ENCODE measurements at regions not wholly inside any gene's neighbourhood (a gene's known extent, or its start where the extent isn't known, plus 50 kb on each side); places are given as distances from the start of the nearest gene placed in this dataset.
"Not testable (repeated sequence)": the region's sequence is repeated elsewhere in the genome, so short reads cannot be mapped to it uniquely, and the experiment has no call there.

DNA sequence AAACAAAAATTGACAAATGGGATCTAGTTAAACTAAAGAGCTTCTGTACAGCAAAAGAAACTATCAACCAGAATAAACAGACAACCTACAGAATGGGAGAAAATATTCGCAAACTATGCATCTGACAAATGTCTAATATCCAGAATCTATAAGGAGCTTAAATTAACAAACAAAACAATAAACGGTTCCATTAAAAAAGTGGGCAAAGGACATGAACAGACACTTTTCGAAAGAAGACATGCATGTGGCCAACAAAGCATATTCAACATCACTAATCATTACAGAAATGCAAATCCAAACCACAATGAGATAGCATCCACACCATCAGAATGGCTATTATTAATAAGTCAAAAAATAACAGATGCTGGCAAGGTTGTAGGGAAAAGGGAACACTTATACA lies 50.5 kb upstream of the MED13L start:
- not testable (repeated sequence) for ATAC-seq, H3K27ac Mint-ChIP-seq

DNA sequence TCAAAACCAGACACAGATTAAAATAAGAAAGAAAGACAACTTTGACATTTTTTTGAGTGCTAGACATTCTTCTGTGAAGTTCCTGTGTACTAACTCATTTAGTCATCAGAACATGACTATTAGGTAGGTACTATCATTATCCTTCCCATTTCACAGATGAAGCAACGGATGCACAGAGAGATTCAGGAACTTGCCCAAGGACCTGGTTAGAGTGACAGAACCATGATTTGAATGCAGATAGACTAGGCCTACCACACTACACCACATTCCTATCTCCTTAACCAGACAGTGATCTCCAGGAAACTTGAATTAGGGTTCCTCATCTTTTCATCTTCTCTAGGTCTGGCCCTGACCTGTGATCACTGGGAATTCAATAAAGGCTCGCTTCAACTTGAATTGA lies 54.4 kb upstream of the MED13L start:
- TF ChIP-seq, protein P1, sequence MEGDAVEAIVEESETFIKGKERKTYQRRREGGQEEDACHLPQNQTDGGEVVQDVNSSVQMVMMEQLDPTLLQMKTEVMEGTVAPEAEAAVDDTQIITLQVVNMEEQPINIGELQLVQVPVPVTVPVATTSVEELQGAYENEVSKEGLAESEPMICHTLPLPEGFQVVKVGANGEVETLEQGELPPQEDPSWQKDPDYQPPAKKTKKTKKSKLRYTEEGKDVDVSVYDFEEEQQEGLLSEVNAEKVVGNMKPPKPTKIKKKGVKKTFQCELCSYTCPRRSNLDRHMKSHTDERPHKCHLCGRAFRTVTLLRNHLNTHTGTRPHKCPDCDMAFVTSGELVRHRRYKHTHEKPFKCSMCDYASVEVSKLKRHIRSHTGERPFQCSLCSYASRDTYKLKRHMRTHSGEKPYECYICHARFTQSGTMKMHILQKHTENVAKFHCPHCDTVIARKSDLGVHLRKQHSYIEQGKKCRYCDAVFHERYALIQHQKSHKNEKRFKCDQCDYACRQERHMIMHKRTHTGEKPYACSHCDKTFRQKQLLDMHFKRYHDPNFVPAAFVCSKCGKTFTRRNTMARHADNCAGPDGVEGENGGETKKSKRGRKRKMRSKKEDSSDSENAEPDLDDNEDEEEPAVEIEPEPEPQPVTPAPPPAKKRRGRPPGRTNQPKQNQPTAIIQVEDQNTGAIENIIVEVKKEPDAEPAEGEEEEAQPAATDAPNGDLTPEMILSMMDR (IDR thresholded peaks at IDR 0.05), result no peak
- Mint-ChIP-seq H3K9me3 (no peaks in the 10 kb centered on the region), H3K4me1 (no peaks in the 10 kb centered on the region), H3K36me3 (no peaks in the 10 kb centered on the region), H3K4me3 (no peak overlapping the region), H3K27me3 (ENCODE audit: low read depth in 2 of 2) (no peaks in the 10 kb centered on the region), H3K27ac (no peak overlapping the region)
- H3K27me3 ChIP-seq (ENCODE audit: control insufficient read depth, insufficient read depth, low read length), result no peaks in the 10 kb centered on the region
- intact Hi-C loops (cut with micrococcal nuclease), result no loop called here
- H3K4me3 ChIP-seq (ENCODE audit: low read length), result no peak overlapping the region
- ATAC-seq (no peak), DNase-seq (no peak)
- H3K27ac ChIP-seq (ENCODE audit: low read length), result no peak overlapping the region
- H3K4me1 ChIP-seq (ENCODE audit: control insufficient read depth, insufficient read depth, low read length), result peaks cover 9% of the 10 kb centered on the region
- H3K9me3 ChIP-seq (ENCODE audit: control insufficient read depth, insufficient read depth, low read length), result no peaks in the 10 kb centered on the region
- 90% methylated on average over 2 of the region's 2 CpGs for WGBS (ENCODE audit: insufficient coverage)
- H3K36me3 ChIP-seq (ENCODE audit: control insufficient read depth, insufficient read depth, low read length), result no peaks in the 10 kb centered on the region

More for the DNA sequence above, 50.5 kb upstream of the MED13L start:
- WGBS (ENCODE audit: insufficient coverage), result 95% methylated on average over 3 of the region's 3 CpGs
- H3K36me3 ChIP-seq (ENCODE audit: control insufficient read depth, insufficient read depth, low read length); H3K27me3 ChIP-seq (ENCODE audit: control insufficient read depth, insufficient read depth, low read length); H3K9me3 ChIP-seq (ENCODE audit: control insufficient read depth, insufficient read depth, low read length); H3K27me3 Mint-ChIP-seq (ENCODE audit: low read depth in 2 of 2); intact Hi-C loops (cut with micrococcal nuclease); H3K4me3 Mint-ChIP-seq; H3K9me3 Mint-ChIP-seq; H3K27ac ChIP-seq (ENCODE audit: low read length); H3K36me3 Mint-ChIP-seq; H3K4me3 ChIP-seq (ENCODE audit: low read length); DNase-seq: not testable (repeated sequence)
- H3K4me1 Mint-ChIP-seq, result peaks cover 16 to 22% of the 10 kb centered on the region in 2 donors
- H3K4me1 ChIP-seq (ENCODE audit: control insufficient read depth, insufficient read depth, low read length), result peaks cover 16% of the 10 kb centered on the region

DNA sequence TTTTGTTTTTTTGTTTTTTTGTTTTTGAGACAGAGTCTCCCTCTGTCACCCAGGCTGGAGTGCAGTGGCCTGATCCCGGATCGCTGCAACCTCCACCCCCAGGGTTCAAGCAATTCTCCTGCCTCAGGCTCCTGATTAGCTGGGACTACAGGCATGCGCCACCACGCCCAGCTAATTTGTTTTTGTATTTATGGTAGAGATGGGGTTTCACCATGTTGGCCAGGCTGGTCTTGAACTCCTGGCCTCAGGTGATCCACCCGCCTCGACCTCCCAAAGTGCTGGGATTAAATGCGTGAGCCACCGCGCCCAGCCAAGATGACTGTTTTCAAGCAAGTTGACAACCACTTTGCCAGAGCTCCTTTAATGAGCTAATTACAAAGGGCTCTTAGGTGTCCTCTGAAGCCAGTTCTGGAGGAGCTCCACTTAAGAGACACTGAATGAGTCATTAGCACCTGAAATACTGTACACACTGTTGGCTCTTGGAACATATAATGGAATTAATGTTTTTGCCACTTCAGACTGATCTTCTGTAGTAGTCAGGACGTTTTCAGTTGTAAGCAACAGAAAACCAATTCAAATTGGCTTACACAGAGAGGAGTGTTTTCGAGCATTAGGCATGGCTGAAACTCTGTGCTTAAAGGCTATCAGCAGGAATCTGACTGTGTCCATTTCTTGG lies 55.4 kb upstream of the MED13L start:
- peaks cover 9% of the 10 kb centered on the region for H3K4me1 ChIP-seq (ENCODE audit: control insufficient read depth, insufficient read depth, low read length)
- DNase-seq, result no peak
- no peak for ATAC-seq
- no peaks in the 10 kb centered on the region for H3K27me3 Mint-ChIP-seq (ENCODE audit: low read depth in 2 of 2)
- H3K9me3 ChIP-seq (ENCODE audit: control insufficient read depth, insufficient read depth, low read length), result no peaks in the 10 kb centered on the region
- no peak overlapping the region for H3K27ac ChIP-seq (ENCODE audit: low read length)
- H3K4me1 Mint-ChIP-seq, result no peaks in the 10 kb centered on the region
- no peaks in the 10 kb centered on the region for H3K36me3 Mint-ChIP-seq
- no peak overlapping the region for H3K27ac Mint-ChIP-seq
- 93% methylated on average over 11 of the region's 11 CpGs for WGBS (ENCODE audit: insufficient coverage)
- TF ChIP-seq, protein P1 (IDR thresholded peaks at IDR 0.05), result no peak
- no peaks in the 10 kb centered on the region for H3K36me3 ChIP-seq (ENCODE audit: control insufficient read depth, insufficient read depth, low read length)
- no peaks in the 10 kb centered on the region for H3K27me3 ChIP-seq (ENCODE audit: control insufficient read depth, insufficient read depth, low read length)
- intact Hi-C loops (cut with micrococcal nuclease), result no loop called here
- H3K9me3 Mint-ChIP-seq, result no peaks in the 10 kb centered on the region
- no peak overlapping the region for H3K4me3 Mint-ChIP-seq
- no peak overlapping the region for H3K4me3 ChIP-seq (ENCODE audit: low read length)

DNA sequence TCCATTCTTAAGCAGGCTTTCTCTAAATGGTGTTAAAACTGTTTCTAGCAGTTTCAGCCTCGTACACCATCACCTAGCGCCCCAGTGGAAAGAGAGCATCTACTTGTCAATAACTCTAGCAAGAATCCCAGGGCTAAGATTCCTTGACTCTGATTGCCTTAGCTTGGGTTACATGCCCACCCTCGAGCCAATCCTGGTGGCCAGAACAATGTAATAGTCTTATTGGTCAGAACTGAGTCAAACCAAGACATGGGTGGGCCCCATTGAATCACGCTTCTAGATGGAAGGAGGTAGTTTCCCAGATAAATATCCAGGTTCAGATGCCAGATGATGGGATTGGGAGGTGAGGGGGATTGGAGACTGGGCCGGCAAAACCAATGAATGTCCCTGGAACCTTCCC lies 55.9 kb upstream of the MED13L start:
- intact Hi-C loops (cut with micrococcal nuclease), result no loop called here
- no peak for ATAC-seq
- H3K27me3 ChIP-seq (ENCODE audit: control insufficient read depth, insufficient read depth, low read length), result no peaks in the 10 kb centered on the region
- H3K27me3 Mint-ChIP-seq (ENCODE audit: low read depth in 2 of 2), result no peaks in the 10 kb centered on the region
- no peak overlapping the region for H3K4me3 ChIP-seq (ENCODE audit: low read length)
- no peak overlapping the region for H3K27ac ChIP-seq (ENCODE audit: low read length)
- no peaks in the 10 kb centered on the region for H3K36me3 ChIP-seq (ENCODE audit: control insufficient read depth, insufficient read depth, low read length)
- peaks cover 9% of the 10 kb centered on the region for H3K4me1 ChIP-seq (ENCODE audit: control insufficient read depth, insufficient read depth, low read length)
- 84% methylated on average over 4 of the region's 5 CpGs for WGBS (ENCODE audit: insufficient coverage)
- H3K9me3 ChIP-seq (ENCODE audit: control insufficient read depth, insufficient read depth, low read length), result no peaks in the 10 kb centered on the region
- TF ChIP-seq, protein P1 (IDR thresholded peaks at IDR 0.05), result no peak
- H3K36me3 Mint-ChIP-seq, result no peaks in the 10 kb centered on the region
- H3K9me3 Mint-ChIP-seq, result no peaks in the 10 kb centered on the region
- no peak overlapping the region for H3K4me3 Mint-ChIP-seq
- DNase-seq, result no peak
- H3K27ac Mint-ChIP-seq, result no peak overlapping the region
- no peaks in the 10 kb centered on the region for H3K4me1 Mint-ChIP-seq

All from natural killer cell (primary cell).